Gastroesophageal sphincter (tissue), 4 donors: ENCODE measurements at regions not wholly inside any gene's neighbourhood (a gene's known extent, or its start where the extent isn't known, plus 50 kb on each side); places are given as distances from the start of the nearest gene placed in this dataset.
"Not testable (repeated sequence)": the region's sequence is repeated elsewhere in the genome, so short reads cannot be mapped to it uniquely, and the experiment has no call there.

ENCODE experiments used
- ATAC-seq: fragments of 150-250 bp; one replicate; pipeline ENCODE4 v1.9.1; 2016; ENCODE audit warnings: mild to moderate bottlenecking, moderate library complexity
- H3K27ac ChIP-seq, 4 donors: fragments of 200-600 bp; sonication (generic) in 3 of 4; 1 replicate in 3 of 4; 2 replicates in 1 of 4; pipeline ENCODE4 v1.5.1; 2016 to 2019
- H3K27me3 ChIP-seq: fragments of 200-600 bp; sonication (generic); one replicate; pipeline ENCODE4 v1.5.1; 2019
- H3K36me3 ChIP-seq, 2 donors: fragments of 200-600 bp; sonication (generic); one replicate each; pipeline ENCODE4 v1.5.1; 2019; ENCODE audit warnings: control low read depth in 1 of 2
- H3K4me1 ChIP-seq, 3 donors: fragments of 200-600 bp; sonication (generic); 1 replicate in 2 of 3; 2 replicates in 1 of 3; pipeline ENCODE4 v1.5.1; 2016 to 2019; ENCODE audit warnings: control low read depth in 2 of 3
- H3K4me3 ChIP-seq, 2 donors: fragments of 200-600 bp; sonication (generic); one replicate each; pipeline ENCODE4 v1.5.1; 2019; ENCODE audit warnings: mild to moderate bottlenecking in 1 of 2, moderate library complexity in 1 of 2
- H3K9me3 ChIP-seq, 3 donors: fragments of 200-600 bp; sonication (generic); one replicate each; pipeline ENCODE4 v1.5.1; 2017 to 2019; ENCODE audit warnings: control low read depth in 2 of 3
- EP300 ChIP-seq: sonication (generic); formaldehyde crosslinking; IDR thresholded peaks from one replicate; pipeline ENCODE4 v1.6.1; 2017; ENCODE audit warnings: antibody characterized with exemption, mild to moderate bottlenecking
- POLR2A ChIP-seq, 2 donors: fragments of 450-650 bp; IDR thresholded peaks; one replicate each; pipeline ENCODE4 v1.6.1; 2017; ENCODE audit warnings: antibody characterized with exemption in 2 of 2, mild to moderate bottlenecking in 2 of 2, moderate library complexity in 1 of 2
- POLR2AphosphoS5 ChIP-seq: sonication (generic); formaldehyde crosslinking; IDR thresholded peaks from one replicate; pipeline ENCODE4 v1.6.1; 2017; ENCODE audit warnings: antibody characterized with exemption
- WGBS, 2 donors: methylation state at CpG; one replicate each; pipeline ENCODE4 v1.1.5; 2018; ENCODE audit warnings: low coverage in 1 of 2; 5-methylcytosine and 5-hydroxymethylcytosine counted together
- TF ChIP-seq, protein P1 (sequence below), 4 experiments: fragments of 200-600 bp in 2 of 4; fragments of 450-650 bp in 2 of 4; sonication (generic) in 1 of 4; IDR thresholded peaks; one replicate each; pipeline ENCODE4 v1.5.1; 2017 to 2019; ENCODE audit warnings: antibody characterized with exemption in 4 of 4, mild to moderate bottlenecking in 2 of 4, moderate library complexity in 2 of 4

DNA sequence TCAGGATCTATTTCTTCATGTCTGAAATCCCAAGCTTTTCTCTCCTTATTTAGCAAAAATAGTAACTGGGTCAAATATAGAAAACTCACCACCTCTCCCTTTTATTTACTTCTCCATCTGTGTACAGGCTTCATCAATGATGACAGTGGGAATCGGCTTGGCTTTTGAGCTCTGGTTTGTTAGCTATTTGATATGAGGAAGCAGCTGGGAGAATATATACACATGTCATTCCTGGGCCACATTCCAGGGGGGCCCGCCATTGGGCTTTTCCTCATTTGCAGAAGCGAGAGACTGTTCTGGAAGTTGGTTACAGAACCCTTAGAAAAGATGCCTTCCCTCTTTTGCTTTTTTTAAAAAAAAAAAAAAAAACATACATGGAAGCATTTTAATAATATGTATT is 107.4 kb upstream of the F9 start:
- H3K27ac ChIP-seq: no peak overlapping the region

DNA sequence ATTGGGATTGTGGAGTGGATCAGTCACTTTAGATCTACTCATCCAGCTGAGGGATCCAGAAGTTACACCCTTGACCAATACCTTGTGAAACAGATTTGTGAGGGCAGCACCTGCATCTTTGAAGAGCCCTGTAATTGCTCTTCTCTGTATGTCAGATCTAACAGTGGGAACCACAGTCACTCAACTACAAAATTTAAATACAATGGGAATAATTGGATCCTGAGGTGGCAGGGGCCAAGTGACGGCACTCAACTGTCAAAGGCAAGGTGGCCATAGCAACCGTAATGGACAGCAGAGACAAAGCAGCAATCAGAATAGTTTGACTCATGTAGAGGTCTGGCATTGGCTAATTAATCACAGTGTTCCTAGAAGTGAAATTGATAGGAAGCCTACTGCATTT is 132.3 kb upstream of the F9 start:
- H3K9me3 ChIP-seq, H3K36me3 ChIP-seq, H3K4me1 ChIP-seq, ATAC-seq, H3K27ac ChIP-seq, H3K27me3 ChIP-seq, H3K4me3 ChIP-seq: not testable (repeated sequence)
- 91% methylated on average over 2 of the region's 2 CpGs; no CpG with 5 or more reads in 1 of the 2 donors for WGBS, 2 donors

More for the DNA sequence above, 107.4 kb upstream of the F9 start:
- no peaks in the 10 kb centered on the region for H3K36me3 ChIP-seq
- H3K27me3 ChIP-seq: no peaks in the 10 kb centered on the region
- WGBS, 2 donors: 0 to 20% methylated on average over 1 of the region's 3 CpGs
- no peaks in the 10 kb centered on the region for H3K9me3 ChIP-seq
- no peak for TF ChIP-seq POLR2AphosphoS5
- TF ChIP-seq POLR2A (IDR thresholded peaks at IDR 0.05): no peak
- TF ChIP-seq, protein P1, sequence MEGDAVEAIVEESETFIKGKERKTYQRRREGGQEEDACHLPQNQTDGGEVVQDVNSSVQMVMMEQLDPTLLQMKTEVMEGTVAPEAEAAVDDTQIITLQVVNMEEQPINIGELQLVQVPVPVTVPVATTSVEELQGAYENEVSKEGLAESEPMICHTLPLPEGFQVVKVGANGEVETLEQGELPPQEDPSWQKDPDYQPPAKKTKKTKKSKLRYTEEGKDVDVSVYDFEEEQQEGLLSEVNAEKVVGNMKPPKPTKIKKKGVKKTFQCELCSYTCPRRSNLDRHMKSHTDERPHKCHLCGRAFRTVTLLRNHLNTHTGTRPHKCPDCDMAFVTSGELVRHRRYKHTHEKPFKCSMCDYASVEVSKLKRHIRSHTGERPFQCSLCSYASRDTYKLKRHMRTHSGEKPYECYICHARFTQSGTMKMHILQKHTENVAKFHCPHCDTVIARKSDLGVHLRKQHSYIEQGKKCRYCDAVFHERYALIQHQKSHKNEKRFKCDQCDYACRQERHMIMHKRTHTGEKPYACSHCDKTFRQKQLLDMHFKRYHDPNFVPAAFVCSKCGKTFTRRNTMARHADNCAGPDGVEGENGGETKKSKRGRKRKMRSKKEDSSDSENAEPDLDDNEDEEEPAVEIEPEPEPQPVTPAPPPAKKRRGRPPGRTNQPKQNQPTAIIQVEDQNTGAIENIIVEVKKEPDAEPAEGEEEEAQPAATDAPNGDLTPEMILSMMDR (IDR thresholded peaks at IDR 0.05): no peak
- no peak for TF ChIP-seq EP300
- ATAC-seq: no peak
- no peak overlapping the region for H3K4me3 ChIP-seq
- no peaks in the 10 kb centered on the region for H3K4me1 ChIP-seq

DNA sequence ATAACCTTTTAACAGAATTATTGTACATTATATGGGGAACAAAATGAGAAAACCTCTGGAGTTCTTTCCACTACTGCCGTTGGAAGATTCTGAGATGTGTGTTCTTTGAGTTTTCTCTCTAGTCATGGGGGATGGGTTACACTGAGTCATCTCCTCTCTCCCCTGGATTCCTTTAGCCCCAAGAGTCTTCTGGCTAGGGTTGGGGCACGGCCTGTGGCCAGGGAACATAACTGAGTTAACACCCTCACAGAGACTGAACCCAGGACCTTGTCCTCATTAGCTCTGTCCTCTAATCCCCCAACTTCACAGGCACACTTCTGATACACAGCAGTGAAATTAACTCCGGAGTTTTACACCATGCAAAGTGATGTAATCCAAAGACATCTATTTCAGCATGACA is 142.3 kb upstream of the F9 start:
- peak; percentile 36 for ATAC-seq
- TF ChIP-seq EP300 (no peak), POLR2A (IDR thresholded peaks at IDR 0.05) (no peak), POLR2AphosphoS5 (no peak)
- TF ChIP-seq, protein P1 (IDR thresholded peaks at IDR 0.05): no peak
- WGBS, 2 donors: 42 to 60% methylated on average over 1 to 3 of the region's 3 CpGs
- H3K9me3 ChIP-seq: no peaks in the 10 kb centered on the region
- no peak overlapping the region for H3K4me3 ChIP-seq
- H3K36me3 ChIP-seq: no peaks in the 10 kb centered on the region
- no peaks in the 10 kb centered on the region for H3K4me1 ChIP-seq
- no peak overlapping the region for H3K27ac ChIP-seq
- no peaks in the 10 kb centered on the region for H3K27me3 ChIP-seq

DNA sequence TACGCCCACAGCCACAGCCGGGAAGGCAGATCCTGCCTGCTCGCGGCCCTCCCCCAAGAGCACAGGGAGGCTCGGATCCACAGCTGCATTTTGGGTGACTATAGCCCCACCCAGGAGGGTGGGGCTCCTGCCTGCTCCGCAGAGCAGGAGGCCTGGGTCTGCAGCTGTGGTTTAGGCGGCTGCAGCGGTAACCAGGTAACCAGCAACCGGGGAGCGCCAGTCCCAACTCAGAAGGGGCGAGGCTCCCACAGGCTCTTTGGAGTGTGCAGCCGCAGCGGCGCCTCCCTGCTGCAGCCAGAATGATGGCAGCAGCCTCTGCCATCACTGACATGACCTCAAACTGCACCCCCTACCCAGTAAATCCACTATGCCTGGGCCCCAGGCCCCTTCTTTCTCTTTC is 148.0 kb upstream of the F9 start:
- no peaks in the 10 kb centered on the region for H3K4me1 ChIP-seq
- ATAC-seq: no peak

DNA sequence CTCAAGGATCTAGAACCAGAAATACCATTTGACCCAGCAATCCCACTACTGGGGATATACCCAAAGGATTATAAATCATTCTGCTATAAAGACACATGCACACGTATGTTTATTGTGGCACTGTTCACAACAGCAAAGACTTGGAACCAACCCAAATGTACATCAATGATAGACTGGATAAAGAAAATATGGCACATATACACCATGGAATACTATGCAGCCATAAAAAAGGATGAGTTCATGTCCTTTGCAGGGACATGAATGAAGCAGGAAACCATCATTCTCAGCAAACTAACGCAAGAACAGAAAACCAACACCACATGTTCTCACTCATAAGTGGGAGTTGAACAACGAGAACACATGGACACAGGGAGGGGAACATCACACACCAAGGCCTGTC is 154.0 kb upstream of the F9 start:
- H3K36me3 ChIP-seq, ATAC-seq, H3K4me1 ChIP-seq, H3K27me3 ChIP-seq, H3K9me3 ChIP-seq, H3K4me3 ChIP-seq, H3K27ac ChIP-seq: not testable (repeated sequence)
- WGBS, 2 donors: 67 to 89% methylated on average over 2 to 3 of the region's 3 CpGs

More for the DNA sequence above, 148.0 kb upstream of the F9 start:
- Histone ChIP-seq H3K36me3 (no peaks in the 10 kb centered on the region), H3K4me3 (no peak overlapping the region), H3K27ac (no peak overlapping the region), H3K9me3 (no peaks in the 10 kb centered on the region), H3K27me3 (no peaks in the 10 kb centered on the region)
- no CpG with 5 or more reads among the region's 14 CpGs for WGBS, 2 donors
- TF ChIP-seq EP300 (no peak), POLR2A (IDR thresholded peaks at IDR 0.05) (no peak), POLR2AphosphoS5 (no peak)
- TF ChIP-seq, protein P1 (IDR thresholded peaks at IDR 0.05): no peak

DNA sequence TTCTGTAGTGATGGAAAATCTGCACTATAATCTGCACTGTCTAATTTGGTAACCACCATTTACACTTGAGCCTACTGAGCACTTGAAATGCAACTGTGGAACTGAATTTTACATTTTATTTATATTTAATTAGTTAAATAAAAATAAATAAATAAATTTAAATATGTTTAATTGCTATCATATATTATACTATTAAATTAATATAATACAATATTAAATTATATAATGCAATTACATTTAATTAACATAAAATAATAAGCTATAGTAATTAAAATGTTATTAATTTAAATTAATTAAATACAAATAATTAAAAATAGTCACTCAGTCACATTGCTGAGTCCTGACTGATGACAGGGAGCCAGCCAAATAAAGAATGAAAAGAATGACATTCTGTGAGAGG is 170.2 kb upstream of the F9 start:
- no peak for ATAC-seq
- TF ChIP-seq, protein P1 (IDR thresholded peaks at IDR 0.05): no peak
- no peak for TF ChIP-seq POLR2A (IDR thresholded peaks at IDR 0.05)
- TF ChIP-seq EP300: no peak
- no peak for TF ChIP-seq POLR2AphosphoS5
- Histone ChIP-seq H3K36me3 (no peaks in the 10 kb centered on the region), H3K27me3 (no peaks in the 10 kb centered on the region), H3K4me3 (no peak overlapping the region), H3K4me1 (no peaks in the 10 kb centered on the region), H3K27ac (no peak overlapping the region), H3K9me3 (no peaks in the 10 kb centered on the region)

DNA sequence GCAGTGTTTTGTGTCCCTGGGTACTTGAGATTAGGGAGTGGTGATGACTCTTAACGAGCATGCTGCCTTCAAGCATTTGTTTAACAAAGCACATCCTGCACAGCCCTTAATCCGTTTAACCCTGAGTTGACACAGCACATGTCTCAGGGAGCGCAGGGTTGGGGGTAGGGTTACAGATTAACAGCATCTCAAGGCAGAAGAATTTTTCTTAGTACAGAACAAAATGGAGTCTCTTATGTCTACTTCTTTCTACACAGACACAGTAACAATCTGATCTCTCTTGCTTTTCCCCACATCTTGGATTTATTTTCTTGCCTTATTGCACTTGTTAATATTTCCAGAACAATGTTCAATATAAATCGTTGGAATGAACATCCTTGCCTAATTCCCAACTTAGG is 187.9 kb upstream of the F9 start:
- H3K4me1 ChIP-seq, H3K27ac ChIP-seq, ATAC-seq, H3K4me3 ChIP-seq, H3K36me3 ChIP-seq, H3K9me3 ChIP-seq, H3K27me3 ChIP-seq: not testable (repeated sequence)
- 22 to 69% methylated on average over 2 to 3 of the region's 4 CpGs for WGBS, 2 donors

DNA sequence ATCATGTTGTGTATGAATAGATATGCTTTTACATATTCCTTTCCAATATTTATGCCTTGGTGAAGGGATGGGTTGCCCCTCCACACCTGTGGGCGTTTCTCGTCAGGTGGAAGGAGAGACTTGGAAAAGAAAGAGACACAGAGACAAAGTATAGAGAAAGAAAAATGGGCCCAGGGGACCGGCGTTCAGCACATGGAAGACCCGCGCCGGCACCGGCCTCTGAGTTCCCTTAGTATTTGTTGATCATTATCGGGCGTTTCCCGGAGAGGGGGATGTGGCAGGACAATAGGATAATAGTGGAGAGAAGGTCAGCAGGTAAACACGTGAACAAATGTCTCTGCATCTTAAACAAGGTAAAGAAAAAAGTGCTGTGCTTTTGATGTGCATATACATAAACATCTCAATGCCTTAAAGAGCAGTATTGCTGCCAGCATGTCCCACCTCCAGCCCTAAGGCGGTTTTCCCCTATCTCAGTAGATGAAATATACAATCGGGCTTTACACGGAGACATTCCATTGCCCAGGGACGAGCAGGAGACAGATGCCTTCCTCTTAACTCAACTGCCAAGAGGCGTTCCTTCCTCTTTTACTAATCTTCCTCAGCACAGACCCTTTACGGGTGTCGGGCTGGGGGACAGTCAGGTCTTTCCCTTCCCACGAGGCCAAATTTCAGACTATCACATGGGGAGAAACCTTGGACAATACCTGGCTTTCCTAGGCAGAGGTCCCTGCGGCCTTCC is 188.5 kb upstream of the F9 start:
- not testable (repeated sequence) for H3K27ac ChIP-seq, ATAC-seq, H3K4me3 ChIP-seq, H3K9me3 ChIP-seq, H3K4me1 ChIP-seq, H3K36me3 ChIP-seq, H3K27me3 ChIP-seq
- WGBS, 2 donors: 6 to 20% methylated on average over 8 to 13 of the region's 21 CpGs
